Fibroblast of villous mesenchyme (primary cell): ENCODE measurements at regions not wholly inside any gene's neighbourhood (a gene's known extent, or its start where the extent isn't known, plus 50 kb on each side); places are given as distances from the start of the nearest gene placed in this dataset.

Source experiments
- DNase-seq: peaks from one replicate; pipeline ENCODE4 v3.0.0-alpha.2; 2010; ENCODE audit warnings: low read depth
- H3K4me3 ChIP-seq: 2 replicates; pipeline ENCODE4 v1.5.1; 2011; ENCODE audit warnings: low read depth, mild to moderate bottlenecking, low read length
- TF ChIP-seq, protein P1 (sequence below): IDR thresholded peaks from 2 replicates; pipeline ENCODE4 v1.5.1; 2012; ENCODE audit warnings: low read depth, mild to moderate bottlenecking, low read length; ENCODE audit not compliant: insufficient read depth

DNA sequence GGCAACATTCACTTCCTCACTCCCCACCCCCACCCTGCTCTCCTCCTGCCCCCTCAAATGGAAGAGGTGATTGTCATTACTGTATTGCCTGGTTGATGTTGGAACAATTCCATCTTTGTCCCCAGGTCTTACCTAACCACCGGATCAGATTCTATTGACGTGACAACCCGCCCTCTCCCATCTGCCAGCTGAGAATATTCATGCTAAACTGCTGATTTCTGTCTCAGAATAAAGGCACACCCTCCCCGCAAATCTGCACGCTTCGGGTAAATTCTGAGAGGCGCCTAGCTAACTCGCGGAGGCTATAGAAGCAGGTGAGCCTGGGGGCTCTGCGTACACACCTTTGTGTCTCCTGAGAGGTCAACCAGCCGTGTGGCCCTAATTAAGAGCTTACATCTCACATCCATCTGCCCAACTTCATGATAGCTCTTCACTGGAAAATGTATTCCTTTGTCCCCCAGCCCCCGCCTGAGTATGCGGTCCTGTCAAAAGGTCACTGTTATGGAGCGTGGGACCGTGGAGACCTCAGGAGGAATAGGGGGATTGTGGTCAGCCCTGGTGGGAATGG is 1054.3 kb downstream of the VRK1 start:
- DNase-seq = no peak
- H3K4me3 ChIP-seq = no peak overlapping the region
- TF ChIP-seq, protein P1, sequence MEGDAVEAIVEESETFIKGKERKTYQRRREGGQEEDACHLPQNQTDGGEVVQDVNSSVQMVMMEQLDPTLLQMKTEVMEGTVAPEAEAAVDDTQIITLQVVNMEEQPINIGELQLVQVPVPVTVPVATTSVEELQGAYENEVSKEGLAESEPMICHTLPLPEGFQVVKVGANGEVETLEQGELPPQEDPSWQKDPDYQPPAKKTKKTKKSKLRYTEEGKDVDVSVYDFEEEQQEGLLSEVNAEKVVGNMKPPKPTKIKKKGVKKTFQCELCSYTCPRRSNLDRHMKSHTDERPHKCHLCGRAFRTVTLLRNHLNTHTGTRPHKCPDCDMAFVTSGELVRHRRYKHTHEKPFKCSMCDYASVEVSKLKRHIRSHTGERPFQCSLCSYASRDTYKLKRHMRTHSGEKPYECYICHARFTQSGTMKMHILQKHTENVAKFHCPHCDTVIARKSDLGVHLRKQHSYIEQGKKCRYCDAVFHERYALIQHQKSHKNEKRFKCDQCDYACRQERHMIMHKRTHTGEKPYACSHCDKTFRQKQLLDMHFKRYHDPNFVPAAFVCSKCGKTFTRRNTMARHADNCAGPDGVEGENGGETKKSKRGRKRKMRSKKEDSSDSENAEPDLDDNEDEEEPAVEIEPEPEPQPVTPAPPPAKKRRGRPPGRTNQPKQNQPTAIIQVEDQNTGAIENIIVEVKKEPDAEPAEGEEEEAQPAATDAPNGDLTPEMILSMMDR = no peak

DNA sequence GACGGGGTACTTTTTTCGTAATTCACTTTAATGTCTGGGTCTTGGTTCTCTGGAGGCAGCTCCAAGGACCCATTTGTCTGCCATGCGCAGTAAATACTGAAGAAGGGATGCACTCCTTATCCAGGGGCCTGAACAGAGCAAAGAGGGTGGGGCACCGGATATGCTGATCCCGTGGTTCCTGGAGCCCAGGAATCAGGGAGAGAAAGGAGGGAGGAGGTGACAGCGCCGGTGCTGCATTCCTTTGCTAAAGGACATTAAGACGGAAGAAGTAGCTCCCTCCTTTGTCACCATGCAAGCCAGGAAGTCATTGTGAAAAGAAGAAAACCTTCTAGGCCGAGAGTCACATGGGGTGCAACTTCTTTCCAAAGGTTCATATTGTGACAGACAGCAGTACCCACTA is 1057.7 kb downstream of the VRK1 start:
- TF ChIP-seq, protein P1 = no peak
- no peak for DNase-seq
- H3K4me3 ChIP-seq = no peak overlapping the region

DNA sequence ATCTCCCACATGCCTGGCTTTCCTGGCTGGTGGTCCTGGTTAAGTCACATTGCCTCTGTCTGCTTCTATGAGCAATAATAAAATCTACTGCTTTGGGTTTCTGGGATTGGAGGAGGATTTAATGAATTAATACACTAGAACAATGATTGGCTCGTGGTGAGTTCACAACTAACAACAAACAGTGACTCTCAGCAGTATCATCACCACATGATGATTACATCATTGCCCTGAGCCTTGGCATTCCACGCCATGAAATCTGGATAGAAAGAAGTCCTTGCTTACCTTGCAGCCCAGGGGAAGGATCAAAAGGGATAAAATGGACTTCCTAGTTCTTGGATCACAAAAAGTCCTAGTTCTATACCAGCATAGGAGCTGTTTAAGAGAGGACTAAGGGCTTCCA is 1069.0 kb downstream of the VRK1 start:
- H3K4me3 ChIP-seq = no peak overlapping the region
- DNase-seq = no peak
- TF ChIP-seq, protein P1 = no peak

DNA sequence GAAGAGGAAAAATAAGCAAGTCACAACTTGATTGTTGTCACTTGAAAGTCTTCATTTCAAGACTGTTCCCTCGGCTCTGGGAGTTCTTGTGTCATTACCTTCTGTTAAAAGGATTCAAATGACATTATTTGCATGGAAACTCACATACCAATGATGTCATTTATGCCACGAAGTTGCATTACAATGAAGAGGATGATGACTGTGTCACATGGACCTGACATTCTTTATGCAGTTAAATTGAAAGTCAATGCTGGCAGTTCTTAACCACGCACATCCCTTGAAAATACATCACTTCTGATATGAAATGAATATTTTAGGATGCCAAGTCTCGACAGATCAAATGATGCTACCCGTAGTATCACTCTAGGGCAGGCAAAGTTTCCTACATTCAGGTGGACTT is 1069.5 kb downstream of the VRK1 start:
- DNase-seq = no peak
- H3K4me3 ChIP-seq = no peak overlapping the region
- TF ChIP-seq, protein P1 = no peak

DNA sequence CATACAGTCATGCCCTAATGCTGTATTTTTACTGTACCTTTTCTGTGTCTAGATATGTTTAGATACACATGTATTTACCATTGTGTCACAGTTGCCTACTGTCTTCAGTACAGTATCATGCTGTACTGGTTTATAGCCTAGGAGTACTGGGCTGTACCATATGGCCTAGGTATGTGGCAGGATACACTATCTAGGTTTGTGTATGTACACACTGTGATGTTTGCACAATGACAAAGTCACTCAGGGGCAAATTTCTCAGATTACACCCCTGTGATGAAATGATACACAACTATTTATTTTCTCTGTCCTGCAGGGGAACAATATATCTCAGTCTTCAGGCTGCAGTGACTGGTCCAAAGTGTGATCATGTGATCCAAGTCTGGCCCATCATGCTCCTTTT is 1076.1 kb downstream of the VRK1 start:
- no peak overlapping the region for H3K4me3 ChIP-seq
- TF ChIP-seq, protein P1 = no peak

DNA sequence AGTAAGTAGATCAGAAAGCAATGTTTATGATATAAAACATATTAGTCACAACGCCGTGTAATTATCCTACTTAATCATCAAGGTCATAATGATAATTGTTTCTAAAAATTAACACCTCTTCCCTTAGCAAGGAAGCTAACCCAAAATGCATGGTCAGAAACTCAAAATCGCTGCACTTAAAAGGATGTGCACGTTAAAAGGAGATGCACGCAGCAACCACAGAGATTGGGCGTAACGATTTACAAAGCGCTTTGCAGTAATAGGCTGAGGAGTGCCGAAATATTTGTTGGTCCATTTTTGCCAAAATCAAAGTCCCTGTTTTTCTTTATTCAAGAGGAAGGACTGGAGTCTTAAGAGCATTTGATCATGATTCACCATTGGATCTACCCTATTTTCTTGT is 1077.2 kb downstream of the VRK1 start:
- TF ChIP-seq, protein P1 = no peak
- no peak for DNase-seq
- H3K4me3 ChIP-seq = no peak overlapping the region

More for the DNA sequence above, 1076.1 kb downstream of the VRK1 start:
- no peak for DNase-seq

DNA sequence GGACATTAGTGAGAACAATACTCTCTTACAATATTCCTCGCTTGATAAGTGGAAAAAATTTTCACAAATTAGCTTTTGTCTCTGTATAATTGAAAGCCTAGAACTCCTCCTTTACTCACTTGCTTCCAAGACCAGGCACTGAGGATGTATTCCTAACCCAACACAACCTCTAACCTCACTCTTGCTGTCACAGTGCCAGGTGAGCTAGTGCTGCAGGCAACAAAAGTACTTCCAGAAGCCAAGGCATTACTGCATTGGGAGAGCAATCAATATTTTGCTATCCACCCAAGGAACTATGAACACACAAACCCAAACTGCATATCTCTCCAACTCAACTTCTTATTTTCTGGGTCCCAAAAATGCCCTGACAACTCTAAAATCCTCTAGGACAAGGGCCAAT is 1081.0 kb downstream of the VRK1 start:
- no peak for DNase-seq
- TF ChIP-seq, protein P1 = no peak
- H3K4me3 ChIP-seq = no peak overlapping the region
